Middle frontal gyrus (tissue), 1 donor: ENCODE measurements at regions not wholly inside any gene's neighbourhood (a gene's known extent, or its start where the extent isn't known, plus 50 kb on each side); places are given as distances from the start of the nearest gene placed in this dataset.
"Not testable (repeated sequence)": the region's sequence is repeated elsewhere in the genome, so short reads cannot be mapped to it uniquely, and the experiment has no call there.

Experiments
- DNase-seq: peaks from one replicate; pipeline ENCODE4 v3.0.0-alpha.2; 2015; ENCODE audit warnings: low spot score; ENCODE audit errors: extremely low spot score

GRCh38 chr16:80015566-80015965, 415.0 kb upstream of the MAF start:
- no peak for DNase-seq

DNA sequence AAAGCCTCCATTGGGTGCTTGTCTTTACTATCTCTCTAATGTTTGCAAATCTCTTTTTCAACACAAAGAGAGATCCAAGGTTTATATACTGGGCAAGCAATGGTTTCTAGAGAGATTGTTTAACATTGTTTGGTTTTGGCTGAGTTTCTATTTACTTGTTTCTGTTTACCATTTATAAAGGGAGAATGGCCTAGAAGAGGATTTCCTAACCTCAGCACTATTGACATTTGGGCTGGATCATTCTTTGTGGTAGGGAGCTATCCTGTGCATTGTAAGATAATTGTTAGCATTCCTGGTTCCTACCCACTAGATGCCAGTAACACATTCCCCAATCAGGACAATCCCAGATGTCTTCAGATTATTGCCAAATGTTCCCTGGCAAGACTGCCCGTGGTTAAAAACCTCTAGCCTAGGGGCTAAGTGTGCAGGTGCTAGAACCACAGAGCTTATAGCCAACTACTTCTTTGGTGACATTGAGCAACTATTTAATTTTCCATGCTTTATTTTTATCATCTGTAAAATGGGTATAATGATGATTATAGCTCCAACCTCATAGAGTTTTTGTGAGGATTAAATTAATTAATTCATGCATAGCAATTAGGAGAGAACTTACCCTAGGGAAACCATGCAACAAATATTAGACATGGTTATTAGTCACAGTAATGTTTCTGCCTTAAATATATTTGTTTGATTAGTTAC, 413.9 kb upstream of the MAF start:
- no peak for DNase-seq

GRCh38 chr16:80012586-80012985, 412.0 kb upstream of the MAF start:
- DNase-seq: no peak

DNA sequence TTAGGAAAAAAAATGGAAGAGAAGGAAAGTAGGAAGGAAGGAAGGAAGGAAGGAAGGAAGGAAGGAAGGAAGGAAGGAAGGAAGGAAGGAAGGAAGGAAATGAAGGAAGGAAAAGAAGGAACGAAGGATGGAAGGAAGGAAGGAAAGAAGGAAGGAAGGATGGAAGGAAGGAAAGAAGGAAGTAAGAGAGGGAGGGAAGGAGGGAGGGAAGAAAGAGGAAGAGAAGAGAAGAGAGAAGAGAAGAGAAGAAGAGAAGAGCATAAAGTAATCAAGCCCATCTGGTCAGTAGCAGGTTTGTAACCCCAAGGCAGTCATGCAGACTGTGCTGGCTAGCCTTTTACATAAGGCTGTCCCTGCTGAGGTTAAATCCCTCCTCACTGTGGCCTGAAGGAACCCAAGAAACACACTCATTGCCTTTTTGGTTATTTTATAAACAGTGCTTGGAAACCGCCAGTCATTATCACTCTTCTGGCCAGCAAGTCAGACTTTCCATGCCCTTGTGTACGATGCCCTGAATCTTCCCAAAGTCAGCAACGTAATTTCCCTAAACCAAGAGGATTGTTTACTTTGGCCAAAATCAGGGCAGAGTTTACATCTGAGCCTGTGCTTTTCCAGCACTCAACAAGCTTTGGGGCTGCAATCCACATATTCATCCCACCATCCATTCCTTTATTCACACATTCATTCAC, 409.6 kb upstream of the MAF start:
- no peak for DNase-seq

GRCh38 chr16:80008857-80009256, 408.3 kb upstream of the MAF start:
- no peak for DNase-seq

DNA sequence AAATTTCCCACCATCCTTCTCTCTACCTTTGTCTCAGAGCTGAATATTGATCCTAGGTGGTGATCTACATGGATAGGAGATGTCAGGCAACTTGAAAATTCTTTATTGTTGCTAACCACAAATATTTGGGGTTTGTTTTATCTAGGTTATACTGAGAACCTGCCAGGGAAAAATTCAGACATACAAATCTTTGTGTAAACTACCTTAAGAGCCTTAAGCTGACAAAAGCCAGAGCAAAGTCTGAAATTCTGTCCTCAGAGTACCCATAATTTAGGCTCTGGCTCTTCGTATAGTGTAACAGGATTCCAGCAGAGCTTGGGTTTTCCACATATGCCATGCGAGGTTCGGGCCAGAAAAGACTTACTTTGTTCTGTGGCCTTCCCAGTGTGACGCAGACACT, 406.7 kb upstream of the MAF start:
- no peak for DNase-seq

DNA sequence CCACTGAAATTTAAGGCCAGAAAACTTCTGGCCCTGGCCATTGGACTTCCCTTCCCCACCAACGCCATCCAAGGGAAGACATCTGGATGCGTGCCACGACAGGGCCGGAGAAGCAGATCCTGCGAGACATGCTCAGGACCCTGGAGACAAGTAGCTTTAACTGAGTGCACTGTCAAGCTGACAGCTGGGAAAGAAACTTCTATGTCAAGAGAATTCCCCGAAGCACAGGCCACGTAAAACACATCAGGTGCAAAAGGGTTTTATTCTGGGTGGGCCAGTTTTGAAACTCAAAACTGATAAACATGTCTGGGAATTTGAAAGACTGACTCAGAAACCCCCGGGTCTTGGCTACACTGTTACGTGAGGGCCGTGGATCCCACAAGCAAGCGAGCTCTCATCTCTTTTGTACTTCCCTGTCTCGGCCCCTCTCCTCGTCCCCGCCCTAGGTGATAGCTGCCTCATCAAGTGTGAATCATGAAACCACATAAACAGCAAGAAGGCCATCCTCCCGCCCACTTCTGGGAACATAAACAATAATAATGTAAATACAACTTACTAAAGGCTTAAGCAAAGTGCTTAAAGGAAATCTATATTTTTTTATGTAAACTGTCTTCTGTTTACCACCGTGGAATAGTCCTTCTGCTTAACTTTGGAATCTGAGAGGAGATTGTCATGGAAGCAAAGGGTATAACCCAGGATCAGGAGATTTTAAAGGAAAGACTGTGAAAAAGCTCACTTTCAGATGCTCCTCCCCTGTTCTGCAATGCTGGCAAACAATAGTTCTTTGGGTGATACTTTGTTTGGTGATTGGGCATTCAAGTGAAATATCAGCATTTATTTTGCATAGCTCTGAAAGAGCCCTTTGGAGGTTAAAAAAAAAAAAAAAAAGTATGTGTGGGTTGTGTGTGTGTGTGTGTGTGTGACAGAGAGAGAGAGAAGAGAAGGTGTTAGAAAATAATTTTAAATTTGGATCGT, 406.0 kb upstream of the MAF start:
- no peak for DNase-seq

DNA sequence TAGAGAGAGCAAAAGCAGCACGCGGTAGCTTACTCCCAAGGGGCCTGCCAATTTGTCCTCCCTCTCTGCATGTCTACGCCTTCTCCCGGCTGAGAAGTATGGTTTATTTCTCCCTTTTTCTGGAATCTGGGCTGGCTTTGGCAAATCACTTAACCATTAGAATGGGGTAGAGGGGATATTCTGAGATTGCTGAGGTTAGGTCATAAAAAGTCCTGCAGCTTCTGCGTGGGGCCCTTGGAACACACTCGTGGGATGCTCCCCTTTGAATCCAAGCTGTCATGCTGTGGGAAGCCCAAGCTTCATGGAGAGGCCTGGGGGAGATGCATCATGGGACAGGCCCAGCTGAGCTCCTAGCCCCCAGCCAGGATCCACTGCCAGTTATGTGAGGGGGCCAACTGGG, 403.6 kb upstream of the MAF start:
- no peak for DNase-seq

- no peak for DNase-seq
Measured at GRCh38 chr16:80002261-80002660, 401.7 kb upstream of the MAF start.

DNA sequence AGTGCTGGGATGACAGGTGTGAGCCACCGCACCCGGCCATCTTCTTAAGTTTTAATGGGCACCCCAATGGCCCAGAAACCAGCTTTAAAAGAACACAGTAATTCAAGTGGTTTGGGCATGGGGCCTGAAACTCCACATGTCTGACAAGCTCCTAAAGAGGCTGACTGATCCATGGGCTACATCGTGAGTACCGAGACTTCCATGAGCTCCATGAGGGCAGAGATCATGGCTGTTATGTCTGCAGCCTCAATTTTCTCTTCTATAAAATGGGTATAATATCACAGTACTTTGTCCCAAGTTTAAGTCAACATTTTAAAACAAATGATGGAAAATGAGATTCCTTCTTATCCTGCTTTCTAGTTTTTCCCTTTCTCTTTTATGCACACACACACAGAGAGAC, 397.6 kb upstream of the MAF start:
- no peak for DNase-seq

GRCh38 chr16:79997257-79997656, 396.7 kb upstream of the MAF start:
- no peak for DNase-seq

- DNase-seq: no peak
Measured at GRCh38 chr16:79996321-79996720, 395.8 kb upstream of the MAF start.

- DNase-seq: no peak
Measured at GRCh38 chr16:79995315-79995714, 394.8 kb upstream of the MAF start.

DNA sequence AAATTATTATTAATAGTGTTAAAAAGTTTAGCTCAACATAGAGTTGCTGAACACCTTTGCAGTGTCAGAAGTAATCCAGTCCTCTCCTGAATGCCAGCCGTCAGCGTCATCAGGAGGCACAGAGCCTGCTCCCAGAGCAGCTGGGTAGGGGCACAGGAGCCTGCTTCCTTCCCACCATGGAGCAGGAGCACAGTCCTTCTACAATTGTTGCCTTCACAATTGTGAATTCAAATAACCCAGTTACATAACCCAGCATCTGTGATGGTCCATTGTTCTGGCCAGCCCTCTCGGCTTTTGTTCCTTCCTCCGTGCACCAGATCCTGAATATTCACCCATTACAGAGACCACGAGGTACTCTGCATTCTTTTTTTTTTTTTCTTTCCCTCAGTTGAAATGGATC, 393.9 kb upstream of the MAF start:
- peak; percentile 58 for DNase-seq

- DNase-seq: no peak
Measured at GRCh38 chr16:79993629-79994209, 393.2 kb upstream of the MAF start.

DNA sequence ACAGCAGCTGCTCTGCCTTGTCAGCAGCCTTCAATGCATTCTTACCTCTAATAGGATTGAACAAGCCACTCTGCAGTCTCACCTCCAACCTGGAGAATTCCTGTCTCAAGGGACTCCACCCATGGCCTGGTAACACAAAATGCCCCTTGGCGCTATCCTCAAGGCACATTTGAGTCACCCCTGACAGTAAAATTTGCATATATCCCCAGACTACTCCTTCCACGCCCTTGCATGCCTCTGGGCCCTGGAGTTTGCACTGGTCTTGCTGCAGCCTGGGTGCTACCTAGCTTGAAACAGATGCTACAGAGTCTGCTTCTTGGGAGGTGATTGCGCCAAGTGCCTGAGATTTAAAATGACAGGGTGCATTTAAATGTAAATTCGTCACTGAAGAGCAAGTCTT, 391.4 kb upstream of the MAF start:
- no peak for DNase-seq

- DNase-seq: no peak
Measured at GRCh38 chr16:79988721-79989220, 388.2 kb upstream of the MAF start.

GRCh38 chr16:79988089-79988488, 387.6 kb upstream of the MAF start:
- DNase-seq: no peak

GRCh38 chr16:79986352-79986751, 385.8 kb upstream of the MAF start:
- DNase-seq: no peak

GRCh38 chr16:79985606-79986005, 385.1 kb upstream of the MAF start:
- DNase-seq: no peak

- DNase-seq: not testable (repeated sequence)
Measured at GRCh38 chr16:79984149-79984548, 383.6 kb upstream of the MAF start.
